Nucleus accumbens (tissue), 56 donors: ENCODE measurements at regions not wholly inside any gene's neighbourhood (a gene's known extent, or its start where the extent isn't known, plus 50 kb on each side); places are given as distances from the start of the nearest gene placed in this dataset.
"Not testable (repeated sequence)": the region's sequence is repeated elsewhere in the genome, so short reads cannot be mapped to it uniquely, and the experiment has no call there.

ENCODE experiments used
- DNase-seq, 56 donors: peaks; one replicate each; lab custom pipeline; 2025; lab: John Stamatoyannopoulos, UW

DNA sequence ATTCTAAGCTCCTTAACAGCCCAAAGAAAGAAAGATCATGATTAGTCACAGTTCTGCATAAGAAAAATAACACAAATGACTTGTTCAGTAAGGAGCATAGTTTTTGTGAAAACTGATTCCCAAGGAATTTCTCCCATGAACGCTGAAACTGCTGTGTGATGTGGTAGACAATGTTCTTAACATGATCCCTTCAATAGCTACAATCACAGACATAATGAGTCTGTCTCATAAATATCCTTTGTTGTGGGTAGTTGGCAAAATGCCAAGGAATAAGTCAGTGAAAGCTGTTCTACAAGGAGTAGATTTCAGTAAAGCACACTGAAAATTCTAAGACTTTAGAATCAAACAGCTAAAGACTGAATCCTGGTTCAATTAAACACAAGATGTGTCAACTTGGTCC is 404.8 kb downstream of the HLX start:
- peak in 1 of 56 donors; percentile 22 for DNase-seq

DNA sequence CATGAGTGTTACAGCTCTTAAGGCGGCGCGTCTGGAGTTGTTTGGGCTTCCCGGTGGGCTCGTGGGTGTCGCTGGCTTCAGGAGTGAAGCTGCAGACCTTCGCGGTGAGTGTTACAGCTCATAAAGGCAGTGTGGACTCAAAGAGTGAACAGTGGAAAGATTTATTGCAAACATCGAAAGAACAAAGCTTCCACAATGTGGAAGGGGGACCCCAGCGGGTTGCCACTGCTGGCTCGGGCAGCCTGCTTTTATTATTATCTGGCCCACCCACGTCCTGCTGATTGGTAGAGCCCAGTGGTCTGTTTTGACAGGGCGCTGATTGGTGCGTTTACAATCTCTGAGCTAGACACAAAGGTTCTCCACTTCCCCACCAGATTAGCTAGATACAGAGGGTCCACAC is 405.7 kb downstream of the HLX start:
- not testable (repeated sequence) for DNase-seq

DNA sequence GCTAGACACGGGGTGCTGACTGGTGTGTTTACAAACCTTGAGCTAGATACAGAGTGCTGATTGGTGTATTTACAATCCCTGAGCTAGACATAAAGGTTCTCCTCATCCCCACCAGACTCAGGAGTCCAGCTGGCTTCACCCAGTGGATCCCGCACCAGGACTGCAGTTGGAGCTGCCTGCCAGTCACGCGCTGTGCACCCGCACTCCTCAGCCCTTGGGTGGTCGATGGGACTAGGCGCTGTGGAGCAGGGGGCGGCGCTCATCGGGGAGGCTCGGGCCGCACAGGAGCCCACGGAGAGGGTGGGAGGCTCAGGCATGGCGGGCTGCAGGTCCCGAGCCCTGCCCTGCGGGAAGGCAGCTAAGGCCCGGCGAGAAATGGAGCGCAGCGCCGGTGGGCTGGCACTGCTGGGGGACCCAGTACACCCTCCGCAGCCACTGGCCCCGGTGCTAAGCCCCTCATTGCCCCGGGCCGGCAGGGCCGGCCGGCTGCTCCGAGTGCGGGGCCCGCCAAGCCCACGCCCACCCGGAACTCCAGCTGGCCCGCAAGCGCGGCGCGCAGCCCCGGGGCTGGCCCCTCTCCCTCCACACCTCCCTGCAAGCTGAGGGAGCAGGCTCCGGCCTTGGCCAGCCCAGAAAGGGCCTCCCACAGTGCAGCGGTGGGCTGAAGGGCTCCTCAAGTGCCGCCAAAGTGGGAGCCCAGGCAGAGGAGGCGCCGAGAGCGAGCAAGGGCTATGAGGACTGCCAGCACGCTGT is 406.4 kb downstream of the HLX start:
- not testable (repeated sequence) for DNase-seq

DNA sequence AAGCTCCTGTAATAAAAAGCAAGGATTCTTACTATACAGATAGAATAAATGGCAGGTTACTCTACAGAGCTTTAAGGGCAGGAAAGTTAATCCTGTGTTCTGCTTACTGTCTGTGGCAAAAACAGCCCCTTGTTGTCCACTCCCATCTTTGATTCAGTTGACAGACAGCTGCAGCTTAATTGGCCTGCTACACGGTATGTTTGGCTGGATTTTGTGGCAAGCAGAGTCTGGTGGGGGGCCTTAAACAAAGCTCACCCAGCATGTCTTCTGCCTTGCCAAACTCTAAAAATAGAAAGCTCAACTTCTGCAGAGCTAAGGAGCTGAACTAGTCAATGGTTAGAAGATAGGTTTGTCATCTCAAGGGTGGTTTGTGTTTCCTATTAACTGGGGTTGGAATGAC is 407.2 kb downstream of the HLX start:
- DNase-seq: no peak

DNA sequence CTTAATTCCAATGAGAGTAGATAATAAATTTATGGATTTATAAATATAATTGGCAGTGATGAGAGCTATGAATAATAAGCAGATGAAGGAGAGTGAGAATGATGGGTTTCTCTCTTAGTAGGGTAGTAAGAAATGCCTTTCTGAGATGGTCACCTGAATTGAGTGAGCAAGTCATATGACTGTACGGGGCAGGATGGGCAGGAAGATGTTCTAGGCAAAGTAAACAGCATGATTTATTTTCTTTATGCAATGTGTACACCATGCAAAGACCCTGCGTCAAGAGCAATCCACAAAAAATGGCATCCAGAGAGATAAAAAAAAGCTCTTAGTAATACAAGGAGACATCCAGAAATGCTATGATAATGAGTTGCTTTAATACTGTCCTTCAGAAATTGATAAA is 409.9 kb downstream of the HLX start:
- DNase-seq: no peak

DNA sequence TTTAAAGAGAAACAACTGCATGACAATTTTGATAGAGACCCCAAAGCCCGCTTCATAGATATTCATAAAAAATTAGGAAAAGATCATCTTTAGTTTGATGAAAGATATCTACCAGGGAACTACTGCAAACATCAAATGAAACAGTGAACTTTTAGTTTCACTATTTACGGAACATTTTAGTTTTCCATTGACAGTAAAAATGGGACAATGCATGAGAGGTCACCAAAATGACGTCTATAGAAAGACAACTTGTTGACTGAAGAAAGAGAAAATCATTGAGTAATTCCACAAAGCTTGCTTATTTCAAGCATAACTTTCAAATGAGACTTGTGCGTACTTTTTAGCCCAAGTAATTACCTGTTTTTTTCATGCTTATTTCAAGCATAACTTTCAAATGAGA is 411.4 kb downstream of the HLX start:
- no peak for DNase-seq

DNA sequence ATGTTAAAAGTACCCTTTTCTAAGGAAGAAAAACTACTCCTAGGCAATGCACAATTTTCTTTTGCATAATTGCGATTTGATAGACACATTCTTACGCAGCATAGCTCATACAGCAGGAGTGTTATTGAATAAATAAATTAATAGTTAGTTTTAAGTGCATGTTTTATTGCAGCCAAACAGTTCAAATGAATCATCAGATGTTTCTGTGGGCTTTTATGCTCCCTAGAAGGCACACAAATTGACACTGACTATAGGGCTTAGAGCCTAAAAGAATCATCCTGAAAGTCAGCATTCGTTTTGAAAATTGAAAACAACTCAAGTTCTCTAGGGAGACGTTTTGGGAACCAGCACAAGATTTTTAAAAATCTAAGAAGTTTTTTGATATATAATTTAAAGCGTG is 411.9 kb downstream of the HLX start:
- DNase-seq: no peak

DNA sequence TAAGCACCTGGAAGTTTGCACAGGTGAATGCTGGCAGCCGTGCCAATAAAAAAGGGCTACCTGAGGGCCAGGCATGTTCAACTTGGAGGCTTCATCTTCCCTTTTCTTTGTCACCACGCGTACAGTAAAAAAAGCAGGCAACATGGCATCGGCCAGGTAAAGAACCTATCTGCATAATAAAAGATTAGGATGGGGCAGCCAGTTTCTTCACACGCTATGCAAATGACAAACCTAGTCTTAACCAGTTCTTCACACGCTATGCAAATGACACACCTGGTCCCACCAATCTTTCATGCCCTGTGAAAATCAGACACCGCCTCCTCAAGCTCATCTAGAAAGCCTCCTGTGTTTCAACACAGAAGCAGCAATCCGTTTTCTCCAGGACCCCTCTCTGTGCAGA is 413.4 kb downstream of the HLX start:
- no peak for DNase-seq

DNA sequence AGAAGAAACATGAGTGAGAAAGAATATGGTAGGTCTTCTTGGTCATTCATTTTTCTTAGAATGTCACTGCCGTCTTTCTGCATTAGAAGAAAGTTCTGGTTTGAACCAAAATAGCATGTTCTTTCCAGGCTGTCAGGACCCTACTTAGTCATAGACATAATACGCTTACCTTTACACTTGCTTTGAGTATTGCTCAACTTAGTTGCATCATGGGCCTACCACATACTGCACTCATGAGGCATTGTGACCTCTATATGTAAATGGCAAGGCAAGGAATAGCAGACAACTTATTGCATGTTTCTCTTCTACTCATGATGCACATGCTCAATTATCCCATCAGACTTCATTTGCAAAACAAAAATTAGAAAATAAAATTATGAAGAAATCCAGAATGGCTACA is 415.0 kb downstream of the HLX start:
- DNase-seq: no peak

DNA sequence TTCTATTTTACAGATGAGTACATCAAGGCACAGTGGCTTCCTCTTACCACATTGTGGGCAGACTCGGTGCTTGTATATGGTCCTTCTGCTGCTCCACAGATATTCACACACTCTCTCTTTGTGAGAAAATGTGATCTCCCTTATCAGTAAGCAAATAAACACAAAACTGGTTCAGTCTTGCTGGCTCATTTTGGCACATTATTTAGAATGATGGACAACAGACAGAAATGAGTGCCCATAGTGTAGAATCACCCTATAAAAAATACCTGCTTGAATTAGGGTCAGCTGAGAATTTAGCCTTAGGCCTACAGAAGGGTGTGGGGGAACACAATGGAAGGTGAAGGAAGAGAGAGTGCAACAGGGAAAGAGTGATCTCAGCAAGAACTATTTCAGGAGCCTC is 423.1 kb downstream of the HLX start:
- no peak for DNase-seq

DNA sequence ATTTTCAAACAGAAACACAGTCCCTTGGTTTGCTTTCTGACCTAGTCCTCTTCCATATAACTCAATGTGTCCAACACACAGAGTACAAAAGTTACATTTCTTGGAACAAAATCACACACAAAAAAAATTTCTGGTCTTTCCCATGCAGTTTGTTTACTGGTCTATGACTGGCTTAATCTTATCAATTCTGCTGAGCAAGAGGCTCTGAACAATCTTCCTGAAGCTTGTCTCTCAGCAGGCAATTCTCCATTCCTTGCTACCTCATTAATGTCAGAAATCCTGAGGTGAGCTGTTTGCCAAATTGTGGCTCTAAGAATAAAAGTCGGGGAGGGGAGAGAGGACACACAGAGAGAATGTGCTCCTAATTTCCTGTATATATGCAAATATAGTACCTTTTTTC is 423.6 kb downstream of the HLX start:
- no peak for DNase-seq

DNA sequence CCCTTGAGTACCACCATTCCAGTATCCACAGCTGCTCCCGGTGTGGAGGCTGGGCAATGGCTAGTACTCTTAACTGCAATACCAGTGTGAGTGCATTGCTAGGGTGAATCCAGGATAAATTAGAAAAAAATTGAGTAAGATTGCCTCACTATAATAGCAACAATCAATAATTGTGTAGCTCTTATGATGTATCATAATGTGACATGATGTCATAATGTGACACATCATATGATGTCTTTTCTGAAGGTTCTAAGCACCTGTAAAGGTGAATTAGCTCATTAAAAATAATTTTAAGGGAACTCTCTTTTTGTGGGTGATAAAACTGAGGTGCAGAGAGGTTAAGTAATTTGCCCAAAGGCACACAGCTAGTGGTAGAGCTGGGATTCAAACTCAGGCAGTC is 424.4 kb downstream of the HLX start:
- DNase-seq: no peak

DNA sequence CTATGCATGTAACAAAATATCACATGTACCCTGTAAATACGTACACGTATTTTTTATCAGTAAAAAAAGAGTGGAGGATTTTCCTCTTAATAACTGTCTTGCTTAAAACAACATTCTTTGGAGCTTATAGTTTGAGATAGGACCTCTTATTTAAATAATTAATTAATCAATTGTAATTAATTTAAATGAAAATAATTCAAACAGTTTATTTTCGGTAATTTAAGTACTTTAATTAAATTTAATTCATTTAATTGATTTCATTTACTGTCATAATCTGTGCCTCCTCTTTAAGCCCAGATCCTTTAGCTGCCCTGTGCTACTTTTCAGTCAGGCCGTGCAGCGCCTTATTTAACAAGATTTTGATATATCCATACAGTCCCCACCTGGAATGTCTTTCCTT is 427.0 kb downstream of the HLX start:
- no peak for DNase-seq

DNA sequence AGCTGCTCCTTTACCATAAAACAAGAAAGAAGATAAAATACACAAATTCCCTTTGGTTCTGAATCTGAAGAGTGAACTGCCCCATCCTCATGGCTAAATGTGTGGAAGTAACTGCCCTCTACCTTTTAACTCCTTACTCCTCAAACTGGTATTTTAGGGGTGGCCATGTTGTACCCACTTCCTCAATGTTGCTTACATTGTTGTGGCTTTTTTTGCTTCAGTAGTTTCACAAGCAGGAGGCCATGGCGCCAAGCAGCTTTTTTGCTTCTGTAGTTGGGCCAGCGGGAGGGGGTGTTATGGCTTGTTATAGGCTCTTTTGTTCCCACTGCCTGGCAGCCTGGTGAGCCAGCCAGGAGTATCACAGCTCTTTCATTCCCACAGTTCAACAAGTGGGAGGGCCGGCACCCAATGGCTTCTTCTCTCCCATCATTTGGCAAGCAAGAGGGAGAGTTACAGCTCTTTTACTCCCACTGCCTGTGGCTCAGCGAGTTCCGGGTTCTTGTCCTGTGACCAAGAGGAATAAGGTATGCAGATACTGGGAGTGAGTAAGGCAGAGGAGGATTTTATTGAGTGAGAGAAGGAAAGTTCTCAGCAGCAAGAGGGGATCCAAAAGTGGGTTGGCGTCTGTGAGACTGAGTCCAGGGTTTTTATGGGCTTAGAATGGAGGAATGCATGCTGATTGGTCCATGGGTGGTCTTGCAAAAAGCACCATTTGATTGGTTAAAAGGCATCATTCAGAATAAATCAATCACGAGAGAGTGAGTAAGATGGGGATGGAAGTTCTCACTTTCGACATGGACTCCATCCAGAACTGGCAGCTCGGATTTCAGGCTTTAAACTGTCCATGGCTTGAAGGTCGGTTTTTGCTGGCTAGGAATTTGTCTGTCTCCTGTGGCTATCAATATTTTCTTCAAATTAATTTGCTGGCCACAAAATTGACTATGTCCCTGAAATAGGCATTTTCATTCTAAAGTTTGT is 429.6 kb downstream of the HLX start:
- peak in 3 of 56 donors; percentile 5 to 21 (median 11) for DNase-seq

DNA sequence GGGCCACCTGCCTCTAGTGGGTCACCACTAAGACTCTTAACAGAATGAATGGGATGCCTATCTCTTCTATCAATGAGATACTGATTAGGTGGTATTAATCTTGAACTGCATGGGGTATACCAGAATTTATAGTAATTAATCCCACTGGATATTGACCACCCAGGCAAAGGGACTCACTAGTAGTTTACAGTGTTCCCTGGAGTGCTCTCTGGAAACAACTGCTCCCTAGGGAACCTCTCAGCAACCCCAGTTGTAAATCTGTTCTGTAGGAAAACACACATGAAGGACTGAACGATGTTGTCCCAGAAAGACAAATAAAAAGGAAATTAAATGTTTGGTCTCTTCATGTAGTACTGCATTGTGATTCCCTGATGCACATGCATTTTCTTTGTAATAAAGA is 430.5 kb downstream of the HLX start:
- no peak for DNase-seq

DNA sequence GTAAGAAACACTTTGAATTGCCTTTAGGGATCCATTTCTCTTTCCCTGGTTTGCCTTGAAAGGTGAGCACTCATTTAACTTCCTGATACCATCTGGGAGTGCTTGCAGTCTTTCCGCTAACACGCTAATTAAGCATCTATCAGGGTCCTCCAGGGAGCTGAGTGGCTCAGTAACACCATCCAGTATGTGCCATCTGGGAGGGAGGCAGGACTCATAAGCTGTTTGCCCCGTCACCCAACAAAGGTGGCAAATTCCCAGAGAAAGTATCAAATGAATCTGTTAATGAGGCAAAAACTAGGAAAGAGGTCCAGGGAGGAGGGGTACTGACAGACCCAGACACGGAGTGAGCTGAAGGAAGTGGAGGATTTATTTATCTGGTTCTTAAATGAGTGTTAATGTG is 430.9 kb downstream of the HLX start:
- no peak for DNase-seq

DNA sequence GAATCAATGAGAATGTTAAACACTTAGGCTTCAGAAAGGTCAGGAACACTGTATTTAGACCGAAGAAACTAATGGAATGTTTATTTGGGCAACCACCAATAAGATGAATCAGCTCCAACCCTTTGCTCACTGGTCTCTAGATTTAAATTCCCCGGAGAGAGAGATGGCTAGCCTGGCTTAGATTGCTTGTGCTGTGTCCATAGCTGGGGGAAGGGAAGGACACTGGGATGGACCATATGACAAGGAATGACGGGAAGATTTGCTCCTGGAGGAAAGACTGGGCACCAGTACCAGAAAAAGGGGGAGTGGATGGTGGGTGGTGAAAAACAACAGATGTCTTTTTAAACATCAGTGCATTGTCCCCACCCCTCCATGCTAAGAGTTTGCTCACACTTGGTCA is 426.6 kb downstream of the DUSP10 start:
- no peak for DNase-seq

DNA sequence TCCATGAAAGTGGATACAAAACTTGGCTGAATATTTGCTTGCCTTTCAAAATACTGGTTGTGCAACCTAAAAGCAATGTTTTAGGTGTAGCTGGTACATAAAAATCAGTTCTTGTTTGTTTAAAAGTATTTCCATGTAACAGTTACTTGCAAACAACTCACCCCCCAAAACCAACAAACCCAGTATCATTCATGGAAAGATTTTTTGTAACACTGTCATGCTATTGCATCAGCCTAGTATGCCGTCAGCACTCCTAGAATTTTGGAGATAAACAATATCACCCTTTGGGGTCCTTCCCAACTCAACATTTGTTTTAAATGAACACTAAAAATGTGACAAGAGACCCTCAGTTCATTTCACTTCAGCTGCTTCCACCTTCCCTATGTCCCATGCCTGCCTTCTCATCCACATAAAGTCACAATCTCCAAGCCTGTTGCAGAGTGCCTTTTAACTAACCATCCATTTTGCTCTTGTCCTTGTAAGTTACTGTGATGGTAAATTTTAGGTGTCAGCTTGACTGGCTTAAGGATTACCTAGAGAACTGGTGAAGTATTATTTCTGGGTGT is 425.3 kb downstream of the DUSP10 start:
- no peak for DNase-seq

DNA sequence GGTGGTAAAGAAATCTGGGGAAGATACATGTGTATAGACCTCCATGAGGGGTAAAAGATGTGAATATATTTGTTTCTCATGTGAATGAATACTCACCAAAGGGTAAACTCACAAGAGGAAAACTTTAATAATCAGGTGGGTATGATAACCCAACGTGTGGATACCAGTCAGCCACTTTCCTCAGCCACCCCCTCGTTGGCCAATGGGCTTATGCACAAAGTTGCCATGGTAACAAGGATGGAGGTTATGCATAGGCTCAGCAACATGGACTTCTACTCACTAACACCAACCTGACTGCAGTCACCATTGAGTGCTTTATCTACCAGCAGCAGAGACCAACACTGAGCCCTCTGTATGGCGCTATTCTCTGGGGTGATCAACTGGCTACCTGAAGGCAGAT is 424.4 kb downstream of the DUSP10 start:
- no peak for DNase-seq

DNA sequence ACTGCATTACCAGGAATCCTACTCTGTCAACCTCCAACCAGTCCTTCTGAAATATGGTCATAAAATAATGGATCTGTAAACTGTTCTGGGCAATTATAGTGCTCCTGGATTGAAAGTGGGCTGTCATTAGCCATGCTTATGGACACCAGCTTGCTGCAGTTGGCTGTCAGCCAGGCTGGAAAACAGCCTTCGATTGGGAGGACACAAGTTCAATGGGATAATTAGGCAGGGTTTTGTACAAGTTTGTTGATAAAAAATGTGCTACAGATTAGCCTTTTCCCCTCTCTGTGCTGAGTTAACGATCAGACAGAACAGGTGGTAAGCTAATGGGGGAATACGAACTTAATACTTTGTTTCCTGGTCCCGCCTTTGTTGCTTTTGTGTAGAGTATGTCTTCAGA is 413.9 kb downstream of the DUSP10 start:
- no peak for DNase-seq

DNA sequence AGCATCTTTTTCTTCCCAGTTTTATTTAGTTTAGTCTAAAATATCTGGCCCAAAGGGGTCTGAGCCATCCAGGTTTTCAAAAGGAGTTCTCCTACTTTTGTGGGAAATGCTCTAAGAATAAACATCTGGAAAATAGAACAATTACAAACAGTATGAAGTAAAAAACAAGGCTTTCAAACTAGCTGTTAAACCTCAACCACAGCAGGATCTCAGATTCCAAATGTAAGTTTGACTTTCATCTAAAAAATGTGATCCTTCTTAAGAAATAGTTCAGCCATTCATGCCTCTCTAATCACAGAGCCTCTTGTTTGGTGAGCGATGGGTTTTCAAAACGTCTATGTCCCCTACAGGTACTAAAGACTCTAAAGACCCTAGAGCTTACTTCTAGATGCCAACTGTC is 413.5 kb downstream of the DUSP10 start:
- no peak for DNase-seq
